Activated T-cell treated with anti-CD3 and anti-CD28 coated beads, Interleukin-2, amount 50 U/mL, for 24 hours (primary cell): ENCODE measurements at regions not wholly inside any gene's neighbourhood (a gene's known extent, or its start where the extent isn't known, plus 50 kb on each side); places are given as distances from the start of the nearest gene placed in this dataset.

ENCODE experiments used
- DNase-seq: peaks from one replicate; pipeline ENCODE4 v3.0.0-alpha.2; 2020
- H3K27ac Mint-ChIP-seq: 2 replicates; pipeline ENCODE4 v1.8.0; 2020; ENCODE audit warnings: mild to moderate bottlenecking, mixed read lengths
- H3K27me3 Mint-ChIP-seq: 2 replicates; pipeline ENCODE4 v1.8.0; 2020; ENCODE audit warnings: mixed read lengths
- H3K36me3 Mint-ChIP-seq: 2 replicates; pipeline ENCODE4 v1.8.0; 2020; ENCODE audit warnings: low read depth, mixed read lengths
- H3K4me1 Mint-ChIP-seq: 2 replicates; pipeline ENCODE4 v1.8.0; 2020; ENCODE audit warnings: low read depth, mixed read lengths
- H3K4me3 Mint-ChIP-seq: 2 replicates; pipeline ENCODE4 v1.8.0; 2020; ENCODE audit warnings: mild to moderate bottlenecking, moderate library complexity, mixed read lengths
- H3K9me3 Mint-ChIP-seq: 2 replicates; pipeline ENCODE4 v1.8.0; 2020; ENCODE audit warnings: mixed read lengths

GRCh38 chr3:69451594-69451993 lies 65.7 kb upstream of the FRMD4B start:
- Mint-ChIP-seq H3K27ac (no peak overlapping the region), H3K9me3 (no peaks in the 10 kb centered on the region)

DNA sequence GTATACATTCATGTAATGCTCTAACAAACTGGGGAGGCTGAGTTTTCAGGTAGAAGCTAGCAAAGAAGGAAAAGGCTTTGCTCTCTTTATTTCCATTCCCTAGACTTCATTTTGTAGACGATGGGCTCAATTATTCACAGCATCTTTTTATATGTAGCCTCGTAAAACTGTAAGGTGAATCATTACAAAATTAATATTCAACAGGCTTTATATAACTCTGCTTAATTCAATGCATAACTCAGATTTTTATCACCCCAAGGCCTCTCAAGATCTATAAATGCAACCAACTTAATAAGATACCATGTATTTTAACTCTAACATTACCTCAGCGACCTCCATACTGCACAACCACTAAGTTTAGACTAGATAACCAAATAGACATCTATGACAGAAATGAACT lies 63.0 kb upstream of the FRMD4B start:
- Mint-ChIP-seq H3K27ac (no peak overlapping the region), H3K9me3 (no peaks in the 10 kb centered on the region), H3K36me3 (no peaks in the 10 kb centered on the region), H3K4me1 (no peaks in the 10 kb centered on the region), H3K27me3 (peaks cover 11% of the 10 kb centered on the region), H3K4me3 (no peak overlapping the region)
- DNase-seq, result no peak

More at GRCh38 chr3:69451594-69451993, 65.7 kb upstream of the FRMD4B start:
- DNase-seq, result no peak
- Mint-ChIP-seq H3K4me3 (no peak overlapping the region), H3K36me3 (no peaks in the 10 kb centered on the region), H3K4me1 (no peaks in the 10 kb centered on the region), H3K27me3 (peaks cover 6% of the 10 kb centered on the region)

- Mint-ChIP-seq H3K27ac (no peak overlapping the region), H3K4me3 (no peak overlapping the region), H3K9me3 (no peaks in the 10 kb centered on the region), H3K36me3 (no peaks in the 10 kb centered on the region), H3K4me1 (peaks cover 7% of the 10 kb centered on the region), H3K27me3 (peaks cover 11% of the 10 kb centered on the region)
- no peak for DNase-seq
These were observed 60.6 kb upstream of the FRMD4B start for GRCh38 chr3:69446402-69447072.

GRCh38 chr3:69445498-69445897 lies 59.6 kb upstream of the FRMD4B start:
- H3K36me3 Mint-ChIP-seq, result no peaks in the 10 kb centered on the region
- peaks cover 12% of the 10 kb centered on the region for H3K4me1 Mint-ChIP-seq
- no peak for DNase-seq
- H3K27me3 Mint-ChIP-seq, result peaks cover 11% of the 10 kb centered on the region
- no peaks in the 10 kb centered on the region for H3K9me3 Mint-ChIP-seq
- no peak overlapping the region for H3K4me3 Mint-ChIP-seq
- H3K27ac Mint-ChIP-seq, result no peak overlapping the region

GRCh38 chr3:69445024-69445423 lies 59.1 kb upstream of the FRMD4B start:
- Mint-ChIP-seq H3K27ac (no peak overlapping the region), H3K27me3 (peaks cover 11% of the 10 kb centered on the region), H3K36me3 (no peaks in the 10 kb centered on the region), H3K9me3 (no peaks in the 10 kb centered on the region), H3K4me3 (no peak overlapping the region), H3K4me1 (peaks cover 12% of the 10 kb centered on the region)
- no peak for DNase-seq

GRCh38 chr3:69443457-69443920 lies 57.6 kb upstream of the FRMD4B start:
- H3K4me3 Mint-ChIP-seq, result no peak overlapping the region

GRCh38 chr3:69442771-69443311 lies 57.0 kb upstream of the FRMD4B start:
- Mint-ChIP-seq H3K27me3 (peaks cover 11% of the 10 kb centered on the region), H3K36me3 (no peaks in the 10 kb centered on the region), H3K4me1 (peaks cover 19% of the 10 kb centered on the region), H3K9me3 (no peaks in the 10 kb centered on the region), H3K27ac (peak overlapping the region; percentile 60), H3K4me3 (no peak overlapping the region)
- DNase-seq, result no peak

More at GRCh38 chr3:69443457-69443920, 57.6 kb upstream of the FRMD4B start:
- Mint-ChIP-seq H3K36me3 (no peaks in the 10 kb centered on the region), H3K27me3 (peaks cover 11% of the 10 kb centered on the region), H3K4me1 (peaks cover 19% of the 10 kb centered on the region), H3K9me3 (no peaks in the 10 kb centered on the region), H3K27ac (no peak overlapping the region)
- DNase-seq, result no peak

DNA sequence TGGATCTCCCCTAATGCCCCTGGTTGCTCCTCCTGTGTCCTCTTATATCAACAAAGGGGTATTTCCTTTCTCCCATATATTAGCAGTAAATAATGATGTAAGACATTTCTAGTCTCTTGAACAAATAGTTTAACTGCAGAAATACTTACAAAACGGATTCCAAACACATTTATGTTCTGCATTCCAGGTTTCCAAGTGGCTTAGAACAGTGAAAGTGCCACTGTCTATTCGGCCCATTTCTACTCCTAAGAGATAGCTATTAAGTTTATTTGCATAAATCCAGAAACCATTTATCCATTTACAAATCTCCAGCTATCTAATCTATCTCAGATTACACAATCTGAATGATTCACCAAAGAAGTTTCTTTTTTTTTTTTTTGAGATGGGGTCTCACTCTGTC lies 55.8 kb upstream of the FRMD4B start:
- H3K27me3 Mint-ChIP-seq, result peaks cover 6% of the 10 kb centered on the region
- no peaks in the 10 kb centered on the region for H3K36me3 Mint-ChIP-seq
- H3K4me1 Mint-ChIP-seq, result peaks cover 21% of the 10 kb centered on the region
- no peak for DNase-seq
- H3K27ac Mint-ChIP-seq, result no peak overlapping the region
- no peak overlapping the region for H3K4me3 Mint-ChIP-seq
- H3K9me3 Mint-ChIP-seq, result no peaks in the 10 kb centered on the region

DNA sequence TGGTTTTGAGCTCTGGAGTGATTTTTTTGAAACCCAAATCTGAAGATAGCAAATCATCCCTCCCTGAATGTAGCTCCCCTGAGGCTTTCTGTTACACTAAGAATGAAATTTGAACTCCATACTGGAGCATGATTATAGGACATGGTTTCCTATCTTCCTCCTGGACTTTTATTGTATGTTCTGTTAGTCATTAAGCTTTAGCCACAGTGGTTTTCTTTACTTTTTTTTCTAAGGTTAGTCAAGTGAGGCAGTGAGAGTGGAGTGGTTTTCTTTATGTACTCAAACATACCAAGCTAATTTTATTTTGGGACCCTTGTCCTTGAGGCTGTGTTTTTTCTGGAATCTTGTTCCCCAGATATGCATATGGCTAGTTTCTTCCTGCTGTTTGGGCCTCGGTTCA lies 55.2 kb upstream of the FRMD4B start:
- H3K36me3 Mint-ChIP-seq, result no peaks in the 10 kb centered on the region
- H3K27ac Mint-ChIP-seq, result no peak overlapping the region
- H3K4me1 Mint-ChIP-seq, result peaks cover 27% of the 10 kb centered on the region
- H3K9me3 Mint-ChIP-seq, result no peaks in the 10 kb centered on the region
- DNase-seq, result no peak
- no peak overlapping the region for H3K4me3 Mint-ChIP-seq
- H3K27me3 Mint-ChIP-seq, result peaks cover 3% of the 10 kb centered on the region

DNA sequence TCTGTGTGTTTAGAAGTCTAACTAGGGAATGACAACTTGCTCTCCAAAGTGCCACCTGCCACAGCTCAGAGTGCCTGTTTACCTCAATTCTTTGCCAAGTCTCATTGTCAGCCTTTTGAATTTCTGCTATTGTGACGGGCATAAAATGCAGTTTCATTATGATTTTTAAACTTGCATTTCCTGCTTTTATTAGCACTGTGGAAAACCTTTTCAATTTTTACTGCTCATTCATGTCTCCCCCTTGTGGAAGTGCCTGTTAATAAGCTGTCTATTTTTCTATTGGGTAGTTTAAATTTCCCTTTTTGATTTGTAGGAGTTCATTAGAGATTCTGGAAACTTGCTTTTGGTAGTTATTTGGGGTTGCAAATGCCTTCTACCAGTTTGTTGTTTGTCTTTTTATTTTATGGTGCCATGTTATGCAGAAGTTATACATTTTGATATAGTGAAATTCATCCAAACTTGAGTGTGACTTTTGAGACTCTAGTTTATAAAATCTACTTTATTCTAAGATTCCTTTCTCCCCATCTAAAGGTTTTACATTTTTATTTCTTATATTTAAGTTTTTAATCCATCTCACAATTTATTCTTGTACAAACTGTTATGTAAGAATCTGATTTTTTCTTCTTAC lies 53.9 kb upstream of the FRMD4B start:
- H3K27me3 Mint-ChIP-seq, result no peaks in the 10 kb centered on the region
- no peak overlapping the region for H3K27ac Mint-ChIP-seq
- no peaks in the 10 kb centered on the region for H3K9me3 Mint-ChIP-seq
- no peak overlapping the region for H3K4me3 Mint-ChIP-seq
- H3K36me3 Mint-ChIP-seq, result no peaks in the 10 kb centered on the region
- no peak for DNase-seq
- peaks cover 38% of the 10 kb centered on the region for H3K4me1 Mint-ChIP-seq

- peaks cover 51% of the 10 kb centered on the region for H3K4me1 Mint-ChIP-seq
These were observed 52.6 kb upstream of the FRMD4B start for GRCh38 chr3:69438476-69438875.

DNA sequence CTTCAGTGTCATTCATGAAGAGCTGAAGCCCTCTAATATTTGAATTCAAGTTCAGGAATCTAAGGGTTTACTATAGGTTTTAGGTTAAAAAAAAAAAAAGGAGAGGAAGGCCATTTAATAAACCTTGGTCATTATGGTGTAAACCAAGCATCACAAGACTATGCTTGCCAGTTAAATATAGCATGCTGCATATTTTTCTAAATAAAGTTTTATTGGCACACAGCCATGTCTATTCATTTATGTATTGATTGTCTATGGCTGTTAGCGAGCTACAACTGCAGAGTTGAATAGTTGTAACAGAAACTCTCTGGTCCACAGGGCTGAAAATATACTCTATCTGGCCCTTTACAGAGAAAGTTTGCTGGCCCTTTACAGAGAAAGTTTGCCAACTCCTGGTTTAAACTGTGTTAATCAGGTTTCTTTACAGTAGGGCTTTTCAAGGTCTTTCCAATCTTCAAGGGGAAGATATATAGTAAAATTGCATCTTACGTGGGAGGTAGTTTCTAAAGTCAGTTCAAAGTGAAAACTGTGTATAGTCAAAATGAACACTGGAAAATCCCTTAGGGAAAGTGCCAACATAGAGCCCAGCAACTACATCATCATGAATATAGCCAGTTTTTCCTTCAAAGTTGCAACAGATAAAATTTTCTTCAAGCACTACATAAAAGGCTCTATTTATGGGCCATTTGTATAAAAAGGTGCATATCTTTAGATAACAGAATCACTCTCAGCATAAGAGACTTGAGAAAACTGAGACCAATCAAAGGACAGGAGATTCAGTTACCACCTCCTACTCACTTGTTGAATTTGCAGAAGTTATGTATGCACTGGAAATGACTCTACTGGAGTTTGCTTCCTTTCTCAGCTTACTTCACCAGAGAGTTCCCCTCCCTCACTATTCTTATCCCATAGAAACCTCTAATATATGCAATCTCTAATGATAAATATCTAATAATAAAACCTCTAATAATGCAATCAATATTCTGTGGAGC lies 49.7 kb upstream of the FRMD4B start:
- peaks cover 44% of the 10 kb centered on the region for H3K4me1 Mint-ChIP-seq
- H3K4me3 Mint-ChIP-seq, result no peak overlapping the region
- peak overlapping the region; percentile 75 for H3K27ac Mint-ChIP-seq
- H3K36me3 Mint-ChIP-seq, result no peaks in the 10 kb centered on the region
- no peaks in the 10 kb centered on the region for H3K9me3 Mint-ChIP-seq
- H3K27me3 Mint-ChIP-seq, result peaks cover 25% of the 10 kb centered on the region
- DNase-seq, result no peak

More at GRCh38 chr3:69438476-69438875, 52.6 kb upstream of the FRMD4B start:
- no peak for DNase-seq
- Mint-ChIP-seq H3K9me3 (no peaks in the 10 kb centered on the region), H3K4me3 (no peak overlapping the region), H3K36me3 (no peaks in the 10 kb centered on the region), H3K27me3 (peaks cover 3% of the 10 kb centered on the region), H3K27ac (no peak overlapping the region)
